ENCODE measurements at regions not wholly inside any gene's neighbourhood (a gene's known extent, or its start where the extent isn't known, plus 50 kb on each side); places are given as distances from the start of the nearest gene placed in this dataset.
"Not testable (repeated sequence)": the region's sequence is repeated elsewhere in the genome, so short reads cannot be mapped to it uniquely, and the experiment has no call there.

GRCh38 chr22:48417225-48418070 lies 1410.2 kb downstream of the BRD1 start:
- no peak for DNase-seq

DNA sequence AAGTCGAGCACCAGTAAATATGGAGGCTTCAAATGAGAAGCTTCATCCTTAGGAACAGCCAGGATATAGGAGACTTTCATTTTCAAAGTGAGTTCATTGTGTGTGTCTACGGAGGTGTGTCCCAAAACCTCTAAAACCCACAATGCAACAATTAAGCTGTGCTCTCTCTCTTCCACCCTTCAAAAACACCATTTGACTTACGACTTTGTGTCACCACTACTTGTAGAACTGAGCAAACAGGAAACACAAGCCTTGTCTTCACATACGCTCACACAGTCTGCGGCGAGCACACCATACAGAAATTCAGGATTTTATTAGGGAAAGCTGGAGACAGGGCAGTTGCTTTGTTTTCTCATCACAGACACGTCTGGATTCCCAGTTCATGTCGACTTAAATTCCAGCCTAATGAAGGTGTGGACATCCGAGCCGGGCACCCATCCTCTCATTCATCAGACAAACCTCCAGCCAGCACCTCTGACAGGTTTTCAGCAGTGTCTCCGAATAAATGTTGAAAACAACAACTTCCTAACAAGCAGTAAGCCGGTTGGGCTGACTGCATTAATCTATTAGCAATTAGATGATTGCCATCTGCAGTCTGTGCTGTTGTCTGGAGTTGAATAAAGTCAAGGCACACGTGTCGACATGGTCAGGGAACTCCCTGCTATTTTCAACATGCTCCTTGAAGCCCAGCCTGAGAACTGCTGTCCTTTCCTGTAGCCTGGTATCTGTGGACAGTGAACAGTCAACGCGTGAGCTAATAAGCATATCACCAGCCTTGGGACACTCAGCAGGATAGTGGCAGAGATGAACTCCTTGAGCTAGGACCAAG lies 1411.1 kb downstream of the BRD1 start:
- DNase-seq: no peak

DNA sequence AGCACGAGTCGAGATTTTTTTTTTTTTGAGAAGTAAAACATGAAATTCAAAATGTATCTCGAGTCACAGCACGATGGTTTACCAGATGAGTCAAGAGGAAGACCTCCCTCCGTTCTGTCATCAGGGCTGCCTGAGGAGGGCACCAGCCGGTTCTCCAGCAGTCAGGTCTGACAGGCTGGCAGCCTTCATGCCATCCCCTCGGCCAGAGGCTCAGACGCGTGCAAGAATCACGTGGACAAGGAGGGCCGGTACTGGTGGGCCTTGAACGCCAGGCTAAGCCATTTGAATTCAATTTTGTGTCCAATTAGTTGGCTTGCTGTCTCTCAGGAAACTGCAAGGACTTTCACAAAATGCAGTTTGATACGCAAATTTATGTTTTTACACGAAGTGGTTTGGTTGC lies 1412.2 kb downstream of the BRD1 start:
- no peak for DNase-seq

- DNase-seq: no peak
Observed at GRCh38 chr22:48414651-48415050, 1413.0 kb downstream of the BRD1 start.

DNA sequence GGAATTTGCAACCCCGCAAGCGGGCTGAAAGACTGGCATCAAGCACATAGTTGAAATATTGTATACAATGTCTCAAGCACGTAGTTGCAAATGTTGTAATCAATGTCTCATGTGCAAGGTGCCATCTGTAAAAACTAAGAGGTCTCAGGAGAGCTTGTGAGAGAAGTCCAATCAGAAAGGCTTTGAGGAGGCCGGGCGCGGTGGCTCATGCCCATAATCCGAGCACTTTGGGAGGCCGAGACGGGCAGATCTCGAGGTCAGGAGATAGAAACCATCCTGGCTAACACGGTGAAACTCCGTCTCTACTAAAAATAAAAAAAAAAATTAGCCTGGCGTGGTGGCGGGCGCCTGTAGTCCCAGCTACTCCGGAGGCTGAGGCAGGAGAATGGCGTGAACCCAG lies 1414.7 kb downstream of the BRD1 start:
- not testable (repeated sequence) for DNase-seq

DNA sequence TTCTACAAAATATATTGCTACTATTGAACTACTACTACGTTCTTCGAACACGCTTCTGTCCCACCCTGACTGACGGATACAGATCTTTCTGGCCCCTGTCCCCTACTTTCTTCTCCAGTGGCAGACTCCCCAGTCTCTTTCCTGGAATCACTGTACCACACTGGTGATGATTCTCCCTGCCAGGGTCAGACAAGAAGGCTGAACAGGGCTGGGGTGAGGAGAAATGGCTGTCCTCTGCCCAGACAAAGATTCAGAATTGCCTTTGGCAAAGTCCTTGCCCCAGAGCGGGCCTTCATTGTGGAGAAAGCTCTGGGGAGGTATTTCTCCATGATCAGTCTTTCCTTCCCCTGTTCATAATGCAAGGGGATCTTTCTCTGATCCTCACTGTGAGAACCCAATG lies 1417.1 kb downstream of the BRD1 start:
- DNase-seq: no peak

DNA sequence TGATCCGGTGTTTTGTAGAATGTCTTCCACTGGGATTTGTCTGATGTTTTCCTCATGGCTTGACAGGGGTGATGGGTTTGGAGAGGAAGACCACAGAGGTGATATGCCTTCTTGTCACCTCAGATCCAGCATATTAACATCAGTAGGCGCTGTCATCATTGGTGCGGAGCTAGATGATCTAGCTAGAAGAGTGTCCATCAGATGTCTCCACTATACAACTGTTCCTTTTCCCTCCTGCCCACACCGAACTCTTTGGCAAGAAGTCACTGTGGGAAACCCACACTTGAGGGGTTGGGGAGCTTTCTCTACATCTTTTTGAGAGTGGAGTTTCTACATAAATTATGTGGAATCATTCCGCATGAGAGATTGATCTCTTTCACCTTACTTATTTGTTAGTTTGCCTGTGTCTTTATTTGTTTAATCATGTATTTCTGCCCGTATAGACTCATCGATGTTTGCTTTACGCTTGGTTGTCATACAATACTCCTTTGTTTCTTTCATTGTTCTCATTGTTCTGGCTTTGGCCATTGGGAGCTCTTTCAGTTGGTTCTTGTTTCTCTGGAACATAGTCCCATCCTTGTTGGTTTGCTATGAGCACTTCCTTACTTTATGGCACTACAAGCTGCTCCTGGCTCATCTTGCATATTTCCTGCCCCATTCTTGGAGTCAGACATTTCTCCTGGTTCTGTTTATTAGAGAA lies 1420.3 kb downstream of the BRD1 start:
- DNase-seq: no peak

GRCh38 chr22:48406161-48406560 lies 1421.5 kb downstream of the BRD1 start:
- no peak for DNase-seq

DNA sequence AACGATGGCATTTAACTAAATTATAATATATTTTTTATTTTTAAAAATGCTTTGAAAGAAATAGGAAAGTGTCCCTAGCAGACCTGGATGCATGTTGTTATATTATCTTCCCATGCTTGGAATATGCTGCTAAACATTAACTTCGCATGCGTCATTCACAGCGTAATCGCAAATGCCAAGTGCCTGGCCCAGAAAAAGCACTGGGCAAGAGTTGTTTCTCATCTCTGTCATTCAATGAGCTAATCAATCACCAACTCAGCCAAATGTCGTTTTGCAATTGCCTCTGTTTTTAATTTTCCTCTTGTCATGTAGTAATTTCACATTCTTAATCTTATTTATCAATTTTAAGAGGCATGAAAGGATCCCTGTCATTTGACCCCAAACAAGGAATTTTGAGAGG lies 1421.9 kb downstream of the BRD1 start:
- DNase-seq: no peak

DNA sequence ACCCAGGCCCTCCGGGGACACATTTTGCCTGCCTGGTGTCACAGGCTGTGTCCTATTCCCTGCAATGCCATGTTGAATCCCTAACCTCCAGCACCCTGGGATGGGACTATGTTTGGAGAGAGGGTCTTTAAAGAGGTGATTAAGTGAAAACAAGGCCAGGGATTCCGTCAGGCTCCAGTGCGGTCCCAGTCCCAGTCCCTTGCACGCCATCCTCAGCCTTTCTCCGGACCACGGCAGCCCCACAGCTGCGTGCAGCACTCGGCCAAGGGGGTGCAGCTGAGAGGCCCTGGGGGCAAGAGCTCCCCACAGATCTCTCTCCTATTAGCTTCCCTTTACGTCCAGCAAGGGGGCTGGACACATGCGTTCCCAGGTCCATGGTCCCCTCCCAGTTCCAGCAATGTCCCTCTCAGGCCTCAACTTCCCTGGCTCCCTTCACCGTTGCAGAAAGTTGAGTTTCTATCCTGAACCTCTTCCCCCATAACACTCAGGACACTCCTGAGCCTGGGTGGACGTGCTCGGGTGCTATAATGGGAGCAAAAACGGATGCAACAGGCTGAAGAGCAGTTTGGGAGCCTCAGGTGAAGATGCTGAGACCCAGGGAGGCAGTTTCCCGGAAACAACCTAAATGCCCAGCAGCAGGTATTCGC lies 1422.7 kb downstream of the BRD1 start:
- DNase-seq: no peak

DNA sequence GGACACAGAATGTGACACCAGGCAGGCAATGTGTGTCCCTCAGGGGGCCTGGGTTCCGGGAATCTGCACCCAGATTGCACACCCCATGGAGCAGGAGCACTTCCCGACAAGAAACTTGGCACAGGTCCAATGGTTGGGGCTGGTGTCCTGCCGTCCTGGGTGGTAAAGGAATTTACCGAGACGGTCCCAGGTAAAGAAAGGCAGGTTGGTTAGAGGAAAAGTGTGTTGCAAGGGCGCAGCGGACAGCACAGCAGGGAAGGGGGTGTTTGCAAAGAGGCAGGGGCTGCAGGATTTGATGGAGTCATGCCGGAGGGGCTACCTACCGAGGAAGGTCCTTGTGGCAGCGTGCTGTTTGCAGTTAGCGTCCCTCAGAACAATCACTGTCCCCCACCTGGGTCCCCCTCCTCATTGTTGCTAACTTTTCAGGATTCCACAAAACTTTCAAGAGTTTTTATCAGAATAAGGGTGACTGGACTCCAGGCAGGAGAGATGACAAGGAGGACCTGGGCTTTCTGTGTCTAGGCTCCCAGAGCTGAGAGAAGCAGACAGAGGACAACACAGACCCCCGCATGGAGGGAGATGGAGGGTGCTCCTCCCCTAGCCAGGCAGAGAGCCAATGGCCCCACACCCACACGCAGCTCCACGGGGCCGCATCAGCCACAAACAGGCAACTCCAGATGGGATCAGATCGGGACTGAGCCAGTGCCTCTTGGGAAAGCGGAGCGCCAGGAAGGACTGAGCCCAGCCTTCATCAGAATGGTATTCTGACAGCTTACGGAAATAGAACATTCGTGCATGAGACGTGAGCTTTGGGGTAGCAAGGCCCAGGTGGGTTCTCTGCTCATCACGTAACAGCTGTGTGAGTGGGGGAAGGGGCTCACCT lies 1423.9 kb downstream of the BRD1 start:
- no peak for DNase-seq

DNA sequence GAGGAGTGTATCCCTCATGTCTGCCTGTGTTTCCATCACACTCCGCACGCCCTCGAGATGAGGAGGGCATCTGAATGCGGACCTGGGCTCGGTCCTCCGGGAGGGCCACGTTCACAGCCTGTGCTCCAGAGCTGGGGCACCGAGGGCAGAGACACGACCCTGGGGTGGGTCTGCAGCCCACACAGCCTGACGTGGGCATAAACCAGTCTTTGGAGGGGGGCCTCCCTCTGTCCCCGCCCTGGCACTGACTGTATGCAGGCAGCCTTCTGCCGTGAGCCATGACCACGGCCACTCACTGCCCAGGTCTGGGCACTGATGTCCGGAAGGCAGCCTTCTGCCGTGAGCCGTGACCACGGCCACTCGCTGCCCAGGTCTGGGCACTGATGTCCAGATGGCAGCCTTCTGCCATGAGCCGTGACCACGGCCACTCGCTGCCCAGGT lies 1425.1 kb downstream of the BRD1 start:
- DNase-seq: no peak

- not testable (repeated sequence) for DNase-seq
Observed at GRCh38 chr22:48401523-48401922, 1426.2 kb downstream of the BRD1 start.

- no peak for DNase-seq
Observed at GRCh38 chr22:48398181-48398905, 1429.3 kb downstream of the BRD1 start.

DNA sequence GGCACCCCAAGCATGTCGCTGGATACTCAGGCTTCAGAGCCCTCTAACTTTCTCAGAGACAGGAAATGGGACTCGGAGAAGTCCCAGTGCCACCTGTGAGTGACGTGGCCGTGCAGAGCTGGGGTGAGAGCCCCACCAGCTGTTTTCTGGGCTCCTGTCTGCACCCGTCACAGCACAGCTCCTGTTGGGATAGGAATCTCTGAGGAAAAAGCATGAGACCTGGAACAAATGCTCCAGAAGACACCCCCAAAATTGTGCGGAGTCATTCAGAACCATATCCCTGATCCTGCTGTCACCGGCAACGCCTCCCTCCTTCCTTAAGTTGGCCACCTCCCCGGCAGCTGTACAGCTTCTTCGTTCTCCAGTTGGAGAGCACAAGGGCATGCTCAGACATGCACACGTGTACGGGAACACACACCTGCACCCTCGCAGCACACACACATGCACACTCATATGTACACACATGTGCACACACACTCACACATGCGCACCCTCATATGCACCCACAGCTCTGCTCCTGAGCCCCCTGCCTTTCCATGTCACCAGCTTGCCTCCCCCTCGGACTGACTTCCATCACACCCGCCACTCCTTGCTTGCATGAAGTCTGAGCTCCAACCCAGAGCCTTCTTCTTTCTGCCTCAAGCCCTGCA lies 1430.0 kb downstream of the BRD1 start:
- no peak for DNase-seq

DNA sequence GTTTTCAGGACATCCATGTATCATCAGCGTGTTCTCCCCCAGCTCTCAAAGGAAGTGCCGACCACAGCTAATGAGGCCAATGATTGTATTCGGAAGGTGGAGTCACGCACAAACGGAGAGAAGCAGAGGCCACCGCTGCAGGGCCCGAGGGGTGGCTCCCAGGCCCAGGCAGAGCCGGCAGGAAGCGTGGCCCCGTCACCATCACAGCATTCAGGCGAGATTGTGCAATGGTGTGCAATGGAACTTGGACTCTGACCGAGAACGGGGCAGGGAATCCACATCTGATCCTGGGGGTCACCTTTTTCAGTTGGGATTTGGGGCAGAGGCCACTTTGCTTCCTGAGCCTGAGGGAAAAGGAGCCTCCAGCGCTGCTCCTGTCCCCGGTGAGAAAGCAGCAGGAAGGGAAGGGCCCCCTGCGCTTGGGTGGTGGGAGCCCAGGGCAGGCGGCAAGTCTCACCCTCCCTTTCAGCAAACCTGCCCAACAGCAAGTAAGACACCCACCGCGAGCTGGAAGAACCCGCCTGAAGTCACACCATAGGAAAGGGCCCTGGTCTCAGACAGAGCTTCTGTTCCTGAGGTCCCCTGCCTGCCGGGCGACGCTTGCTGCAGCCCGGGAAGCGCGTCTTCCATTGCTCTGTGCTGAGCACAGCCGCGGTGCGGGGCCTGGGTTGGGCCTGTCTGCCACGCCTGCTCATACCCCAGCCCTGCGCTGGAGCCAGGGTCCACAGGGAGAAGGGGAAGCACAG lies 1430.7 kb downstream of the BRD1 start:
- no peak for DNase-seq

DNA sequence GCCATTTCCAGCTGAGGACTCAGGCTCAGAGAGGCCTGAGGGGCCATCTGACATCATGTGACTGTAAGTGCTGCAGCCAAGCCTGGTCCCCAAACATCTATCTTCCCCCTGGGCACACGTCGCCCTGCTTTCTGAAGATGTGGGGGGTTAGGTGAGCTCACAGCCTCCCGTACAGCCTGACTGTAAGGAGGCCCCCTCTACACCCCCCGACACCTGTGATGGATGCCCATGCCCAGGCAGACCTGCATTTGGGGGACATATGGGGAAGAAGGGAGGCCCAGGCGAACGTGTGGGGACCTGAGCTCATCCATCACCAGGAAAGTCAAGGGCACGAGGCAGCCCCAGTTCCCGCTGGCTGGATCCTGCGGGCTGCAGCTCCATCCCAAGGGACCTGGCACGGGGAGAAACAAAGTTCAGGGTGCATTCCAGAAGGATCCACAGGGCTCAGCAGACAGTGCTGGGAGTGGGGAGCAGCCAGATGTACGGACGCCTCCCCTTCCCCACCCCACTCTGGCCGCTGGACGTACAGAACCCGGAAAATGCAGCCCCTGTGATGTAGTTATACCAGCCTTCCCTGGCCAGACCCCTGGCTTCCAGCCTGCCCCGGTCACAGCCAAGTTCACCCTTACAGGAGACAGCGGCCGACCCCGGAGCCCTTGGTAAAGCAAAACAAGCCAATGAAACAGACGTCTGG lies 1431.4 kb downstream of the BRD1 start:
- no peak for DNase-seq

- DNase-seq: no peak
Observed at GRCh38 chr22:48395201-48395600, 1432.5 kb downstream of the BRD1 start.

DNA sequence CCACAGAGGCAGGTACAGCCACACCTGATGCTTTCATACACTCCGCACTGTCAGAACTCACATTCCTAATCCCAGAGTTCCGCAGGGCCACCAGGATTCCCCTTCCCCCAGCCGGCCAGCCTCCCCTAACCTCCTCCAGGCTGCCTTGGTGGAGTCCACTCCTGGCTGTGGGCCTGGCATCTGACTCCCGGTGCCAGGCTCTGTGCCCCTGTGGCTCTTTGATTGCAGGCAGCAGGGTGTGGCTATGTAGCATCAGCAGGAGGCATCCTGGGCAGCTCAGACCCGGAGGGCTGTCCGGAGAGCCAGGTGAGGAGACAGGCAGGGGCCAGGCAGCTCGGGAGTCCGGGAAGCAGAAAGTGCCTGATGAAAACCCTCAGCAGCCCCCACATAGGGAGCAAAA lies 1432.9 kb downstream of the BRD1 start:
- DNase-seq: no peak
